GM13976 (cell line): ENCODE measurements at regions not wholly inside any gene's neighbourhood (a gene's known extent, or its start where the extent isn't known, plus 50 kb on each side); places are given as distances from the start of the nearest gene placed in this dataset.

ENCODE experiments used
- DNase-seq: peaks from one replicate; pipeline ENCODE4 v3.0.0; 2012; ENCODE audit warnings: low spot score
- in situ Hi-C: fragments of 300-500 bp; cut with MboI; formaldehyde crosslinking; loops from one replicate; pipeline ENCODE4 v1.12.0; 2022; ENCODE audit warnings: low sequenced_read_pairs, mixed read lengths, inconsistent platforms; ENCODE audit not compliant: unreplicated experiment
- TF ChIP-seq, protein P1 (sequence below): IDR thresholded peaks from 2 replicates; pipeline ENCODE4 v1.5.1; 2012; ENCODE audit warnings: borderline replicate concordance, mild to moderate bottlenecking; ENCODE audit not compliant: insufficient read depth; ENCODE audit errors: extremely low read depth, missing control alignments, control extremely low read depth

DNA sequence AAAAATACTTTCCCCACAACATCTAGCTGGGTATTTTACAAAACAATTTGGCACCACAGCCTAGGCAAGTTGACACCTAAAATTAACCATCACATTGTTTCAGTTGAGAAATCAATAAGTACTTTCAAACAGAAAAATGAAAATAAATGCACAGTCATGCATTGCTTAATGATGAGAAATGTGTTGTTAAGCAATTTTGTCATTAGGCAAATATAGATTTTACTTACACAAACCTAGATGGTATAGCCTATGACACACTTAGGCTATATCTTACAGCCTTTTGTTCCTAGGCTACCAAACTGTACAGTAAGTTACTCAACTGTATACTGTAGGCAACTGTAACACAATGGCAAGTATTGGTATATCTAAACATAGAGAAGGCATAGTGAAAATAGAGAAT, 608.6 kb upstream of the BCHE start:
- in situ Hi-C loops, result no loop called here
- TF ChIP-seq, protein P1, sequence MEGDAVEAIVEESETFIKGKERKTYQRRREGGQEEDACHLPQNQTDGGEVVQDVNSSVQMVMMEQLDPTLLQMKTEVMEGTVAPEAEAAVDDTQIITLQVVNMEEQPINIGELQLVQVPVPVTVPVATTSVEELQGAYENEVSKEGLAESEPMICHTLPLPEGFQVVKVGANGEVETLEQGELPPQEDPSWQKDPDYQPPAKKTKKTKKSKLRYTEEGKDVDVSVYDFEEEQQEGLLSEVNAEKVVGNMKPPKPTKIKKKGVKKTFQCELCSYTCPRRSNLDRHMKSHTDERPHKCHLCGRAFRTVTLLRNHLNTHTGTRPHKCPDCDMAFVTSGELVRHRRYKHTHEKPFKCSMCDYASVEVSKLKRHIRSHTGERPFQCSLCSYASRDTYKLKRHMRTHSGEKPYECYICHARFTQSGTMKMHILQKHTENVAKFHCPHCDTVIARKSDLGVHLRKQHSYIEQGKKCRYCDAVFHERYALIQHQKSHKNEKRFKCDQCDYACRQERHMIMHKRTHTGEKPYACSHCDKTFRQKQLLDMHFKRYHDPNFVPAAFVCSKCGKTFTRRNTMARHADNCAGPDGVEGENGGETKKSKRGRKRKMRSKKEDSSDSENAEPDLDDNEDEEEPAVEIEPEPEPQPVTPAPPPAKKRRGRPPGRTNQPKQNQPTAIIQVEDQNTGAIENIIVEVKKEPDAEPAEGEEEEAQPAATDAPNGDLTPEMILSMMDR, result no peak
- DNase-seq, result no peak

DNA sequence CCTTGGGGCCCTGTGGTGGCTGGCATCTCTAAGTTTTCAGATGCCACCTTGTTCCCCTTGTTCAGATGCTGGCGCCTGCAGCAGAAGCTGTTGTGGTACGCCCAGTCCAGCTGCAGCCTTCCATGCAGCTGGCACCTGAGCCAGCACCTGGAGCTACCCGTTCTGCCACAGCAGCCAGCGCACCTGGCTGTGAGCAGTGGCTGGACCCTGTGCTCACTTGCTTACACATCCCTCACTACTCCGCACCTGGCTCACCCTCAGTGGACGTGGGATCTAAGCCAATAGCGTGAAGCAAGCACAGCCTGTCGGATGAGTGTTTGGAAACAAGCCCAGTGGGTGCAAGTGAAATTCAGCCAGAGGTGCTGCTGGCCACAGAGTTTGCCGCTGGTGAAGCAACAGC, 607.5 kb upstream of the BCHE start:
- TF ChIP-seq, protein P1, result no peak
- no peak for DNase-seq
- in situ Hi-C loops, result no loop called here

DNA sequence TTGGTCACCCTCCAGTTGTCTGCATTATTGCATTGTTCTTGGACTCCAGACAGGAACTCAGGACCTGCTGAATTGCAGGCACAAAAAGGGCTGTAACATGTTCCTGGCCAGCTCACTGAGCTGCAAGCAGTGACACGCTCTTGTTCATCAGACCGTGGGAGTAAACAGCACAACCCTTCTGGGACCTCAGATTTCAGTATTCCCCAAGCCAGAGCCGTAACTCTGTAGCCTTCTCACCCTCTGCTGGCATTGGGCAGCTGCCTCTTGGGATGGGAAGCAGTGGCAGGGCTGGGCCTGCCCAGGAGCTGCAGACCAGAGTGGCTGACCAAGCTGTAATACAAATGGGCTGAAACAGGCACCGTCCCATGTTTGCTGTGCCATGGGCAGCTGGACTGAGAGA, 607.1 kb upstream of the BCHE start:
- no peak for DNase-seq
- TF ChIP-seq, protein P1, result no peak
- in situ Hi-C loops, result no loop called here

DNA sequence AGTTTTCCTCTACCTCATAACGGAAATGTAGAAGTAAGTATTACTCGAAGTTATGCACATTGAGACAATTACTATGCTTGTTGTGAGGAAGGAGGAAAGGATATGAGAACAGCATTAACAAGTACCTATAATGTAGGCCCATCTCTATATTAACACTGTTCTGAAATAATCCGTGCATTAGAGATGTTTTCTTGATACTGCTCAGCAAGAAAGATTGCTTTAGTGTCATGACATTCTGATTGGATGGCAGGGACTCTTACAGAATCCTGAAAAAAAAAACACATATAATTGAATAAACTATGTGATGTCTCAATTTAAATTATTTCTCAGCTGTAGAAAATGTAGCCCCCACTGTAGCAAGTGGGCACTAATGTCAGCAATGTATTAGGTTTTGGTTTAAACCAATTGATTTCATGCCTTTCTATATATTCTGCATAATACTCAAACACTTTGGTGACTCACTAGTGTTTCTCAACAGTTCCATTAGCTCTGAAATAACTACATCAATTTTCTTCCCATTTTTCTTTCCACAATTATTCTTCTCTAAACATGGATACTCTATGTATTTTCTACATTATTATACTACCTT, 598.3 kb upstream of the BCHE start:
- TF ChIP-seq, protein P1, result no peak
- DNase-seq, result no peak
- in situ Hi-C loops, result no loop called here

DNA sequence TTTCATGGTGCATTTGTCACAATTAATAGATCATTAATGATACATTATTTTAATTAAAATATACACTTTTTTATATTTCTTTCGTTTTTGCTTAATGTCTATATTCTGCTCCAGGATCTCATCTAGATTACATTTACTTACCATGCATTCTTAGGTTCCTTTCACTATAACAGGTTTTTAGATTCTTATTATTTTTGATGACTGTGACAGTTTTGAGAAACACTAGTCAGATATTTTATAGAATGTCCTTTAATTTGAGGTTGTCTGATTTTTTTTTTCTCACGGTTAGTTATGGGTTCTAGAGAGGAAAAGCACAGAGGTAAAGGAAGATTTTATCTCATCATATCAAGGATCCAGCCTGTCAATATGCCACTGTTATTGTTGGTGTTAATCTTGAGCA, 595.8 kb upstream of the BCHE start:
- DNase-seq, result no peak
- TF ChIP-seq, protein P1, result no peak
- in situ Hi-C loops, result no loop called here

DNA sequence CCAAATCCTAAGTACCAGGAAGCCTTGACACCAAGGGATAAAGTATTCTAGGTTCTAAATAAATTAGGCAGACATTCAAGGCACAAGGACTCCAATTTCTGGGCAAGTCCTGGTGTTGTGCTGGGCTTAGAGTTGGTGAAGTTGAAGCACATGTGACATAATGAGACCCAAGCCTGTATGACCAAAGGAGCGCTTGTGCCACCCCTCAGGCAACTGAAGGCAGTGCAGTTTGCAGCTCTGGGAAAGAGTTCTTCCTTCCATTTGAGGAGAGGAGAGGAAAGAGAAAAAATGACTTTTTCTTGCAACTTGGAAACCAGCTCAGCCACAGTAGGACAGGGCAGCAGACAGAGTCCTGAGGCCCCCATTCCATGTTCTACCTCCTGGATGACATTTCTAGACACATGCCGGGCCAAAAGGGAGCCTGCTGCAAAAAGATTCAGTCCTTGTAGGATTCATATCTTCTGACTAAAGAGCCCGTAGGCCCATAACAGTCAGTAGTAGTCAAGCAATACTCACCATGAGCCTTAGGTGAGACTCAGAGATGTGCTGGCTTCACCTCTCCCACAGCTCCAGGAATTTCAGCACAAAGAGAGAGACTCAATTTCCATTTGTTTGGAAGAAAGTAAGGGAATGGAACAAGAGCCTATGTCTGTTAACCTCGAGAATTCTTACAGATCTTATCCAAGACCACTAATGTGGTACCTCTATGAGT, 588.8 kb upstream of the BCHE start:
- in situ Hi-C loops, result no loop called here
- no peak for DNase-seq
- TF ChIP-seq, protein P1, result no peak
